GM19455 (cell line): ENCODE measurements at regions not wholly inside any gene's neighbourhood (a gene's known extent, or its start where the extent isn't known, plus 50 kb on each side); places are given as distances from the start of the nearest gene placed in this dataset.
"Not testable (repeated sequence)": the region's sequence is repeated elsewhere in the genome, so short reads cannot be mapped to it uniquely, and the experiment has no call there.

Experiments used
- ATAC-seq: cut with Tn5 transposase; IDR thresholded peaks from one replicate; pipeline ENCODE4 v1.9.1; 2021; ENCODE audit not compliant: unreplicated experiment

DNA sequence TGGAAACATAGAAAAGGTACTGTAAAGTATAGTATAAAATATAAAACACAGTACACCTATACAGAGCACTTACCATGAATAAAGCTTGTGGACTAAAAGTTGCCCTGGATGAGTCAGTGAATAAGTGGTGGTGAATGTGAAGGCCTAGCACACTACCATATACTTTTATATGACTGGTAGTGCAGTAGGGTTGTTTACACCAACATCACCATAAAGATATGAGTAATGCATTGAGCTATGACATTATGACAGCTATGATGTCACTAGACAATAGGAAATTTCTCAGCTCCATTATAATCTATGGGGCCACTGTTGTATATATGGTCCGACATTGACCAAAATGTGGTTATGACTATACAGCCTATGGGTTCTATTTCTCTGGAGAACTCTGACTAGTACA lies 291.8 kb upstream of the ACTBL2 start:
- no peak for ATAC-seq

DNA sequence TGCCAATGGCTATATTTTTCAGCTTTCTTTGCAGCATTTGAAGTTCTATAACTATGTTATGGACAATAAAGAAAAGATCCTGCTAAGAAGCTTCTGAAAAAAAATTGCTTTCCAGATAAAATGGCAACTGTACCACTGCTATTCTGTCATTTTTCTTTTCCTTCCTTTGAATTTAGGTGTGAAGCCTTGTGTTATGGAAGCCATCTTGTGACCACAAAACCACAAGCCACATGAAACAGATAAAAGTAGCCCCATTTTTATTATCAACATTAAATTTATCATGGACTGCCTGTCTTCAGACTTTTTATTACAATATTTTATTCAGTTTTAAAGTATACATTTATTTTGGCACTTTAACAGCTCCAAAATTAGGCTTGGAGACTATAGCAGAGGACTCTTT lies 289.9 kb upstream of the ACTBL2 start:
- ATAC-seq: no peak

DNA sequence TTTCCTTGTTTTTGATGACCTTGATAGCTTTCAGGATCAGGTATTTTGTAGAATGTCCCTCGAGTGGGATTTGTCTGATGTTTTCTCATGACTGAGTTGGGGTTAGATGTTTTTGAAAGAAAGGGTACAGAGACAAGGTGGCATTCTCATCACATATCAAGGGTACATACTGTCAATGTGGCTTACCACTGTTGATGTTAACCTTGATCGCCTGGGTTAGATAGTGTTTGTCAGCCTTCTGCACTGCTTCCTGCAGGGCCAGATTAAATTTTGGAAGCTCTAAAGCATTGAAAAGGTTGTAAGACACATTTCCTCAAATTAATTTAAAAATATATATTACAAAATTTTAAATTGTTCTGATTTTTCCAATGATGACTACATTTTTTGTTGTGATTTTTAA lies 287.4 kb upstream of the ACTBL2 start:
- ATAC-seq: no peak

DNA sequence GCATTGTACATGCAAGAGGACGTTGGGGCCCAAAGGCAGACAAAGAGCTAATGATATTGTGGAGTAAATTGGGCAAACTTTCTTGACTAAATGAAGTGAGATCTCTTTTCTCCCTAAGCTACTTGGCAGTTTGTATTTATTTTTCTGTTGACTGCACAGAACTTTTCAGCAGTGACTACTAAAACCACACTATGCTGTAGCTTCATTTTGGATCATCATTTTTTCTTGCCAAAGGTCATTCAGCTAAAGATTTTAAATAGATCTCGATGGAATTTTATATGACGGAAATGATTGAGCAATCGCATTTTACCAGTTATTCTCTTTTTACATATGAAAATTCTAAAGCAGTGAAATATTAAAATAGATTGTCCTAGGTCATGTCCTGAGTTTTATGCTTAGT lies 286.1 kb upstream of the ACTBL2 start:
- no peak for ATAC-seq

DNA sequence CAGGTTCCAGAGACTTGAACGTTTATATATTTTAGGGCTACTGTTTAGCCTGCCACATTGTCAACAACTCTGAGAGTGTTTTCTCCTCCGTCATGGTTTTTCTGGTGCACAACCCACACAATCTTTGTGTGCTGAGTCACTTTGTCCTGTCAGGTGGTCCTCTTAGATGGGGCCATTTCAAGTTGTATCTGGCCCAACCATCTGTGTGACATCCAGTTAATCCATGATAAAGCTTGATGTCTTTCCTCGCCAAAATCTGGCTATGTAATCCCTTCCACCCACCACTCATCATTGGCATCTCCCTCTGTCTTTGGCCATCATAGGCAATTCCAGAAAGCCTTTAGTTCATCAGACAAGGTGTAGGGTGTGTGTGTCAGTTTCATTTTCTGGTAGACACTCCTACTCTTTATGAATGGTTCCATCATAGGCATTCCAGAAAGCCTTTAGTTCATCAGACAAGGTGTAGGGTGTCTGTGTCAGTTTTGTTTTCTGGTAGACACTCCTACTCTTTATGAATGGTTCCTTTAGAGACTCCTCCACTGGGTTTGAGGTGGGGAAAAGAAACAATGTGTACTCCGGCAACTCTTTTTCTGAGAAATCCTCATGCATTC lies 282.0 kb upstream of the ACTBL2 start:
- ATAC-seq: no peak

DNA sequence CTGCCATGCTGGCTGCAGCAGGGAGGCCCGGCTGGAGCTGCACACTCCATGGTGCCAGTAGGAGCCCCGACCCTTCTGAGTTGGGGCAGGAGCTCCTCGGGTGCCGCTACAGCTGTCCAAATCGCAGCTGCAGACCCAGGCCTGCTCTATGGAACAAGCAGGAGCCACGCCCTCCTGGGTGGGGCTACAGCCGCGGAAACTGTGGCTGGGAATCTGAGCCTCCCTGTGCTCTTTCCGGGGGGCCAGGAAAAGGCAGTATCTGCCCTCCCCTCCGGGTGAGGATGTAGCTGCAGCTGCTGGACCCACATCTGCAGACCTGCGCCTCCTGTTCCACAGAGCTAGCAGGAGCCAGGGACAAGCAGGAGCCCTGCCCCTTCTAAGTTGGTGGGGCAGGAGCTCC lies 278.9 kb upstream of the ACTBL2 start:
- no peak for ATAC-seq

GRCh38 chr5:57754616-57755015 lies 272.0 kb upstream of the ACTBL2 start:
- no peak for ATAC-seq

GRCh38 chr5:57753446-57753845 lies 270.8 kb upstream of the ACTBL2 start:
- no peak for ATAC-seq

DNA sequence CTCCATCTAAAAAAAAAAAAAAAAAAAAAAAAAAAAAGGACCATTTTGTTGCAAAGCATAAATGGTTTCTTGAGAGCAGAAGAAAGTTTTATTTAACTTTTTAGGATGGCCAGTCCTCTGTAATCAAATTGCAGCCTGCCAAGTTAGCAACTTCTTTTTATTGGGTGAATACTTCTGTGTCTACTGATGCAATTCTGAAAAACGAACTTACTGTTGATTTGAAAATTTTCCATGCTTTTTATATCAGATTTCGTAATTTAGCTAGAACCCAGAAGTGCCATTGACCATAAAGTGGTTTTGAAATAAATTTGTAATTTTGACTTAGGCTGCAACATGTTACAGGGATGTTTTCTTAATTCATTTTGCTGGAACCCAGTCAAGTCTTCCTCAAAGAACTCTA lies 269.1 kb upstream of the ACTBL2 start:
- ATAC-seq: no peak

DNA sequence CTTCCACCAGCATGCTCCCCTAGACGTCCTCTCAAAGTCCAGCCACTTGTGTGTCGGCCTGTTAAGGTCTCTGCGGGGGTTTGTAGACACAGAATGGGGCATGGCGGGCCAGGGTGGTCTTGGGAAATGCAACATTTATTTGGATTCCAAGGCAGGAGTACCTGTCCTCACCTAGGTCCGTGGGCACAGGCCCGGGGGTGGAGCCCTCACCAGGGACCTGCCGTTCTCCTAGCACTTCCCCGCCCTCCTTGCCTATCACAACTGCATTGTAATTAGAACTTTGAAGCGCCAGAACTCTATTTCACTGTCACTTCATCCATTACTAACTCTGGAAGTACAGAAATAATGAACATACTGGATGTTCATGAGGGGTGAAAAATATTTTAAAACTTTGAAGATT lies 268.3 kb upstream of the ACTBL2 start:
- no peak for ATAC-seq

DNA sequence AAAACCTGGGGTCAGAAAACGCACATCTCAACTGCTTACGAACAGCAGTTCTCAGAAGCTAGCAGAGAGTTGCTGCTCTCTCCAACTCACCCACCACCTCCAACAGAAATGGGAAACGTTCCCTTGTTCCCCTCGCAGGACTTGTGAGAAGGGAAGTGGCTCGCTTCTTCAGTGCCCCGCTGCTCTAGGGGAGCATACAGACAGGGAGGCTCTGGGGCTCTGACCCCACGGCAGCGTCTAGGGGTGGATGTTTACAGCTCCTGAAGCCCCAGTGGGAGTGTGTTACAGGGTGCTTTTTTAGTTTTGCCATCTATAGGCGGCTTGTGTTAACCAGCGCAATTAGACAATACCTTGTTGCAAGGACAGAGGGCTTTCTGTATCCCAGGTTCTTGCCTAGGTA lies 267.7 kb upstream of the ACTBL2 start:
- ATAC-seq: no peak

GRCh38 chr5:57749396-57749795 lies 266.8 kb upstream of the ACTBL2 start:
- no peak for ATAC-seq

DNA sequence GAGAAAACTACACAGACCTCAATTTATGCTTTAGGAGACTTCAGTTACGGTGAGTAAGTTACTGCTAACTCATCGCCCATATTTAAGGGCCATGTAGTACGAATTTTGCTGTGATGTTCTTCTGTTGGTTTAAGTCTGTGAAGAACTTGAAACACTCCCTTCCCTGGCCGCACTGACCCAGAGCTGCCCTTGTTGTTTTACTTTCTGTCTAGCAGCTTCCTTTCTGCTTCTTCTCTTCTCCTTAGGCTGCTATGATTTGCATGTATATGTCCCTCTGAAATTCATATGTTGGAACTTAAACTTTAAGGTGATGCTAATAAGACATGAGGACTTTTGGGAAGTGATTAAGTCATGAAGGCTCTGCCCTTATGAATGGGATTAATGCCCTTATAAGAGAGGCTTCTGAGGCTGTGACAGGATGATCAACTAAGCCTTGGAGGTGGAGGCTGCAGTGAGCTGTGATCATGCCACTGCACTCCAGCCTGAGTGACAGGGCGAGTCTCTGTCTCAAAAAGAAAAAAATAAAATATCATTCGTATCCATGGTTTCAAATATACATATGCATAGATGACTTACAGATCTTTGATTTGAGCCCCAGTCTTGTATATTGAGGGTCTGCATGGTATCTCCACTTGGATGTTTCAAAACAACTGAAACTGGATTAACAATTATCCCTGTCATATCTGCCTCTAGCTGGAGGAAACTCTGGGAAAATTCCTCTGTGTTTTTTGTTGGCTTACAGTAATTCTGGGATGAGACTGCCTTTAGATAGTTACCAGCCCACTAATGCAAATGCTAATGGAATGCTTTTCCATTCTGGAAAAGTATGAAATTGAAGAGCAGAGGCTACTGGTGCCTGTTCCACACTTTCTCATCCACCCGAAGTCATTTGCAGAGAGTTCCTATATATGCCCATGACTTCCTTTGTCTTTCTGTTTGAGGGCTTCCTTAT lies 263.4 kb upstream of the ACTBL2 start:
- no peak for ATAC-seq

DNA sequence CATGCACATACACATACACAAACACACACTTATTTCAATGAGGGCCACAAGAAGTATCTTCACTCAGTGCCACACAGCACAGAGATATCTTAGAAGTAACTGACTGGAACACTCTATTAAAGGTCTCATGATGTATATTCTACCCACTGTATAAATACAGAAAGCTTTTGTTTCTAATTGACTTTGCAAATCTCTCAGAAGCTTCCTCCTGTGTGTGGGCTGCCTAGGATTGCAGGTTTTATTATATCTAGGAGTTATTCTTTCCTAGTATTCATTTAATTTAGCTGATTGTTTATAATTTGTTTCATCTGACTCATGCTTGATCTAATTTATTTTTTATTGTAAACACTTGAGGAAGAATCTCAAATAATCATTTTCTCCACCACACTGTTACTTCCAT lies 262.4 kb upstream of the ACTBL2 start:
- ATAC-seq: no peak

GRCh38 chr5:57741336-57741735 lies 258.7 kb upstream of the ACTBL2 start:
- ATAC-seq: no peak

DNA sequence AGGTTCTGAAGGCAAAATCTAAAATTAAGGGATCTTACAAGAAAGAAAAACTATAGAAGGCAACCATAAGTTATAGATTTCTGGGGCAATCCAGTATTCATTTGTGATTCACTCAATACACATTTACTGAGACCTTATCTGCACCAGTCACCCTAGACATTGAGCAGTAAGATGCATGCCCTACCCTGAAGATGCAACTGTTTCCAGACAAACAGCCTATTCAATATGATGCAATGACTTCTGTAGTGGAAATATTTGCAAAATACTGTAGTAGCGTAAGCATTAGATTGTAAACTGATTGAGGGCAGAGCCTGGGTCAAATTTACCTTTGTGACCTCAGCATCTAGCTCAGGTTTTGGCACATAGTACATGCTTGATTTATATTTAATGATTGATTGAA lies 256.2 kb upstream of the ACTBL2 start:
- ATAC-seq: no peak

GRCh38 chr5:57738301-57738700 lies 255.7 kb upstream of the ACTBL2 start:
- ATAC-seq: no peak

DNA sequence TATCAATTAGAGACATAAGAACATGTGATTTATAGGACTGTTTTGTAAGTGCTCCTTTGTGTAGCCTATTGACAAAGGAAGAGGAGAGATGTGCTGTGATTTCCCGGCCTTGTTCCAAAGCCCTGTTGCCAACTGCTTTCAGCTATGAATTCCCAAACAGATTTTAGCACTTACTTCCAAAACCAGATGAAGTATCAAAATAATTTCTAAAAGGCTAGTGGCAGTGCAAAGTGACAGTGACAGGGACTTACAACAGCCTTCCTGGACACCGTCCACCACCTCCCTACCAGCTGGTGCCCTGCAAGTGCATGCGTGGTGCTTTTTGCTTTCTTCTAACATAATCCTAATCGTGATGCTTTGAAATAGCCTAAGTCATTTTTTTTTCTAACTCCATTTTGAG lies 254.1 kb upstream of the ACTBL2 start:
- no peak for ATAC-seq

DNA sequence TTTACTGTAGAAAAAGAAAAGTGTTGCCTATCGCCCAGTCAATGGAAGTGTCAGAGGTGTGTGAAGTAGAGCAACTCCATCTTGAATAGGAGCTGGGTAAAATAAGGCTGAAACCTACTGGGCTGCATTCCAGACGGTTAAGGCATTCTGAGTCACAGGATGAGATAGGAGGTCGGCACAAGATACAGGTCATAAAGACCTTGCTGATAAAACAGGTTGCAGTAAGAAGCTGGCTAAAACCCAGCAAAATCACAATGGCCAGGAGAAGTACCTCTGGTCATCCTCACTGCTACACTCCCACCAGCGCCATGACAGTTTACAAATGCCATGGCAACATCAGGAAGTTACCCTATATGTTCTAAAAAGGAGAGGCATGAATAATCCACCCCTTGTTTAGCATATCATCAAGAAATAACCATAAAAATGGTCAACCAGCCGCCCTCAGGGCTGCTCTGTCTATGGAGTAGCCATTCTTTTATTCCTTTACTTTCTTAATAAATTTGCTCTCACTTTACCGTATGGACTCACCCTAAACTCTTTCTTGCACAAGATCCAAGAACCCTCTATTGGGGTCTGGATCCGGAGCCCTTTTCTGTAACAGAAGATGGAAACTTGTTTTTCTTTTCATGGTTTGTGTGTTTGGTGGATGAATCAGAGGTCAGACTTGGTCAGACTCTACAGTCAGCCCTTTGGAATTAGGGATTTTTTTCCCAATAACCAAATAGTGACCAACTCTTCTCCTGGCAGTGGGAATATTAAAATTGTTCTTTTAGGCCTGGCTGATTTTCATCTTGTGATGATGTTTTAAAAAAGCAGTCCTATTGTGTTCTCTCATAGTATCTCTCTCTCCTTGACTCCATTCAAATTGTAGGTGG lies 252.9 kb upstream of the ACTBL2 start:
- ATAC-seq: not testable (repeated sequence)

DNA sequence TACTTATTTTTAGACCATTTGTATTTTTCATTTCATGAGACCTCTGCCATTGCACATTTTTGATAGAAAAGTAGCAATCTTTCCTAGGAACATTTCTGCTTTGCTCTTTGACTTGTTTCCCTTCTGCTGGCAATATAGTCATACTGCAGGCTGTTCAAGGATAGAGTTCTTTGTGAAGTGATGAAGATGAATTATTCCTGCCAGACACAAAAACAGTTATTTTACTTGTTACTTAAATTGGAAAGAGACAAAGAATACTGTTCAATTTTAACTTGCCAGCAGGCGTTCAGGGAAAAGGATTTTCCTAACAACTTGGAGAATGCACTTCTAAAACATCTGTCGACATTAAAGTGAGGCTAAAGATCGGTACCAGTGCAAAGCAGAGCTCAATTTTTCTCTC lies 251.7 kb upstream of the ACTBL2 start:
- ATAC-seq: no peak

DNA sequence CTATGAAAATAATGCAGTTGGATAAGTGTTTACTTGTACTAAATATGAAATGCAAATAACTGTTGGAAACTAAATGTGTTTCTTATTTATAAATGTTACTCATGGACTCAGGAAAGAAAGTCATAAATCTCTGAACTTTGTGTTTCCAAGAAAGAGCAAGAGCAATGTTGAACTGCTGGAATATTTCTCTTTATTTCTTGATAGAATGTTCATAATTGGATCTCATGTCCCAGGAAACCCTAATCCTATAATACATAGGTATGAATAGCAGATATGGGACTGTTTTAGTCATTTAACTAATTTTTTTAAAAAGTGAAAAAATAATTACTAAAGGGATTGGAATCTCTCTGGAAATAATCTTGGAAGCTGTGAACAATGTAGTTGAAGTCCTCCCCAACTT lies 245.0 kb upstream of the ACTBL2 start:
- ATAC-seq: no peak
